ENCODE measurements at regions not wholly inside any gene's neighbourhood (a gene's known extent, or its start where the extent isn't known, plus 50 kb on each side); places are given as distances from the start of the nearest gene placed in this dataset.

- 93% methylated on average over 13 of the region's 13 CpGs; no CpG with 5 or more reads in 1 of the 2 experiments for WGBS, 2 experiments (ENCODE audit: extremely low coverage in 1 of 2, insufficient coverage in 1 of 2, insufficient read length in 1 of 2, insufficient replicate concordance in 2 of 2, low coverage in 1 of 2, low lambda C conversion rate in 2 of 2, missing lambda C conversion rate in 1 of 2)
- no peak overlapping the region for H2BK15ac ChIP-seq (ENCODE audit: low read length)
- H2AFZ ChIP-seq (ENCODE audit: low read length), result no peak overlapping the region
- H3K23me2 ChIP-seq (ENCODE audit: low read depth, low read length), result no peaks in the 10 kb centered on the region
- H3K4me1 ChIP-seq (replicated peaks in 1 of 4; ENCODE audit: control insufficient read depth in 3 of 4, insufficient read depth in 4 of 4, low read length in 3 of 4), result peaks cover 0 to 2% (median 0%) of the 10 kb centered on the region in 4 experiments; a peak in 1 of 7 replicates
- H3K79me1 ChIP-seq (ENCODE audit: low read depth, low read length), result no peaks in the 10 kb centered on the region
- H3K36me3 ChIP-seq (ENCODE audit: control insufficient read depth in 2 of 4, insufficient read depth in 4 of 4, low read length in 3 of 4), result no peaks in the 10 kb centered on the region
- H3K4me2 ChIP-seq (ENCODE audit: insufficient read depth in 1 of 2, low read depth in 2 of 2, low read length in 2 of 2), result no peak overlapping the region
- H2BK5ac ChIP-seq (ENCODE audit: low read depth, low read length), result no peak overlapping the region
- no peak overlapping the region for H3K27ac ChIP-seq (ENCODE audit: low read depth, low read length)
- no peak overlapping the region for H3K9ac ChIP-seq (replicated peaks in 1 of 4; ENCODE audit: extremely low read depth in 1 of 4, low read depth in 3 of 4, low read length in 3 of 4)
- 0 out of 4 replicates have a peak, but pooled peaks cover 0 to 3% of the 10 kb centered on the region in 2 experiments for H3K79me2 ChIP-seq (ENCODE audit: control insufficient read depth in 1 of 2, insufficient read depth in 2 of 2, low read length in 2 of 2)
- H2BK20ac ChIP-seq (ENCODE audit: low read length), result no peak overlapping the region
- H2BK120ac ChIP-seq (replicated peaks; ENCODE audit: low read depth, low read length), result no peak overlapping the region
- DNase-seq (ENCODE audit: low read depth in 1 of 2, low spot score in 2 of 2), result no peak
- no peak overlapping the region for H3K56ac ChIP-seq (replicated peaks; ENCODE audit: insufficient read length, low read depth, low read length)
- H3K4me3 ChIP-seq (ENCODE audit: extremely low read depth in 1 of 4, insufficient read depth in 2 of 4, low read depth in 3 of 4, low read length in 4 of 4), result no peak overlapping the region
- no peaks in the 10 kb centered on the region for H3K27me3 ChIP-seq (replicated peaks in 1 of 4; ENCODE audit: control insufficient read depth in 3 of 4, extremely low read depth in 1 of 4, insufficient read depth in 3 of 4, low read length in 3 of 4)
- no peak for FAIRE-seq
- H3K9me3 ChIP-seq (ENCODE audit: insufficient read depth in 2 of 2, low read depth in 1 of 2, low read length in 1 of 2), result no peaks in the 10 kb centered on the region
- H3K23ac ChIP-seq (ENCODE audit: insufficient read length), result no peak overlapping the region
- no peak overlapping the region for H2BK12ac ChIP-seq (ENCODE audit: low read depth, low read length)
- no peak overlapping the region for H4K8ac ChIP-seq (ENCODE audit: extremely low read depth, insufficient read depth, low read length)
- POLR2A ChIA-PET (ENCODE audit: partially characterized antibody), result no interaction called here
- CTCF ChIA-PET (ENCODE audit: partially characterized antibody), result no interaction called here
- no peak overlapping the region for H3K14ac ChIP-seq (ENCODE audit: insufficient read length)
- H2AK5ac ChIP-seq (ENCODE audit: low read depth, low read length), result no peak overlapping the region
- no peak overlapping the region for H3K18ac ChIP-seq (ENCODE audit: extremely low read depth, low read length)
- no peaks in the 10 kb centered on the region for H4K20me1 ChIP-seq (replicated peaks in 1 of 2; ENCODE audit: control insufficient read depth in 1 of 2, insufficient read depth in 2 of 2, low read length in 2 of 2)
- no peak overlapping the region for H4K5ac ChIP-seq (ENCODE audit: insufficient read length, low read depth, low read length)
- no peak overlapping the region for H4K91ac ChIP-seq (replicated peaks; ENCODE audit: insufficient read length, low read length)
- no peak overlapping the region for H3K4ac ChIP-seq (replicated peaks; ENCODE audit: insufficient read length, low read depth, low read length)
- TF ChIP-seq SP1 (IDR thresholded peaks at IDR 0.05; ENCODE audit: low read depth, low read length) (no peak), SRF (IDR thresholded peaks at IDR 0.05; ENCODE audit: low read depth, low read length) (no peak), CREB1 (IDR thresholded peaks at IDR 0.05) (no peak), CTCF (IDR thresholded peaks at IDR 0.05; ENCODE audit: control extremely low read depth in 1 of 3, insufficient read depth in 1 of 3, low read depth in 1 of 3, low read length in 3 of 3) (no peak), POU5F1 (IDR thresholded peaks at IDR 0.05; ENCODE audit: low read depth, low read length) (no peak), EZH2 (IDR thresholded peaks at IDR 0.05; ENCODE audit: low read depth, low read length, severe bottlenecking) (no peak), USF2 (IDR thresholded peaks at IDR 0.05; ENCODE audit: low read length) (no peak), RBBP5 (IDR thresholded peaks at IDR 0.05; ENCODE audit: borderline replicate concordance, low read depth, low read length) (no peak), CHD1 (IDR thresholded peaks at IDR 0.05; ENCODE audit: low read depth, low read length) (no peak), TAF1 (IDR thresholded peaks at IDR 0.05; ENCODE audit: low read depth, low read length) (no peak), TCF12 (IDR thresholded peaks at IDR 0.05; ENCODE audit: low read depth, low read length) (no peak)
- TF ChIP-seq, protein P1, sequence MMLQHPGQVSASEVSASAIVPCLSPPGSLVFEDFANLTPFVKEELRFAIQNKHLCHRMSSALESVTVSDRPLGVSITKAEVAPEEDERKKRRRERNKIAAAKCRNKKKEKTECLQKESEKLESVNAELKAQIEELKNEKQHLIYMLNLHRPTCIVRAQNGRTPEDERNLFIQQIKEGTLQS (IDR thresholded peaks at IDR 0.05; ENCODE audit: insufficient read depth, low read depth, low read length), result no peak
Observed at GRCh38 chr3:17872457-17872856, 130.0 kb upstream of the TBC1D5 start.

Data from H1 (cell line).